Activated CD4-positive, alpha-beta T cell treated with anti-CD3 and anti-CD28 coated beads, Interleukin-2, amount 10 ng/mL, durations not matched to agents 7 days and 5 days (primary cell): ENCODE measurements at regions not wholly inside any gene's neighbourhood (a gene's known extent, or its start where the extent isn't known, plus 50 kb on each side); places are given as distances from the start of the nearest gene placed in this dataset.

ENCODE experiments used
- CTCF ChIA-PET: fragments of 350-600 bp; sonication (Branson Sonifier 250); formaldehyde crosslinking; loops from one replicate; lab custom pipeline; 2021; ENCODE audit warnings: antibody characterized with exemption; lab: Charles Lee
- POLR2A ChIA-PET: fragments of 350-600 bp; sonication (Branson Sonifier 250); formaldehyde crosslinking; loops from one replicate; lab custom pipeline; 2021; ENCODE audit warnings: antibody characterized with exemption; lab: Charles Lee
- DNase-seq: peaks from one replicate; pipeline ENCODE4 v3.0.0-alpha.2; 2020
- H3K27ac Mint-ChIP-seq: one replicate; pipeline ENCODE4 v1.8.0; 2021; ENCODE audit warnings: mild to moderate bottlenecking, moderate library complexity, mixed read lengths
- H3K27me3 Mint-ChIP-seq: one replicate; pipeline ENCODE4 v1.8.0; 2021; ENCODE audit warnings: mixed read lengths
- H3K36me3 Mint-ChIP-seq: one replicate; pipeline ENCODE4 v1.8.0; 2021; ENCODE audit warnings: low read depth, mixed read lengths
- H3K4me1 Mint-ChIP-seq: one replicate; pipeline ENCODE4 v1.8.0; 2021; ENCODE audit warnings: mixed read lengths
- H3K4me3 Mint-ChIP-seq: one replicate; pipeline ENCODE4 v1.8.0; 2021; ENCODE audit warnings: mild to moderate bottlenecking, moderate library complexity, mixed read lengths
- H3K9me3 Mint-ChIP-seq: one replicate; pipeline ENCODE4 v1.8.0; 2021; ENCODE audit warnings: mixed read lengths

GRCh38 chr1:163701783-163702374 is 380.1 kb downstream of the NUF2 start:
- ChIA-PET POLR2A (no interaction called here), CTCF (no interaction called here)
- Mint-ChIP-seq H3K4me1 (no peaks in the 10 kb centered on the region), H3K4me3 (no peak overlapping the region), H3K27ac (no peak overlapping the region), H3K9me3 (no peaks in the 10 kb centered on the region), H3K27me3 (no peaks in the 10 kb centered on the region), H3K36me3 (no peaks in the 10 kb centered on the region)
- DNase-seq = no peak

GRCh38 chr1:163703794-163704193 is 382.0 kb downstream of the NUF2 start:
- no peak for DNase-seq
- H3K36me3 Mint-ChIP-seq = no peaks in the 10 kb centered on the region
- ChIA-PET POLR2A (no interaction called here), CTCF (no interaction called here)
- H3K4me3 Mint-ChIP-seq = no peak overlapping the region
- H3K4me1 Mint-ChIP-seq = no peaks in the 10 kb centered on the region
- H3K27me3 Mint-ChIP-seq = no peaks in the 10 kb centered on the region
- H3K9me3 Mint-ChIP-seq = no peaks in the 10 kb centered on the region
- H3K27ac Mint-ChIP-seq = no peak overlapping the region

- POLR2A ChIA-PET = no interaction called here
- Mint-ChIP-seq H3K9me3 (no peaks in the 10 kb centered on the region), H3K4me3 (no peak overlapping the region), H3K36me3 (no peaks in the 10 kb centered on the region), H3K4me1 (no peaks in the 10 kb centered on the region), H3K27me3 (no peaks in the 10 kb centered on the region), H3K27ac (no peak overlapping the region)
- no peak for DNase-seq
- CTCF ChIA-PET = no interaction called here
Measured at GRCh38 chr1:163706915-163707314, 385.2 kb downstream of the NUF2 start.

GRCh38 chr1:163709636-163710035 is 387.9 kb downstream of the NUF2 start:
- Mint-ChIP-seq H3K27me3 (no peaks in the 10 kb centered on the region), H3K36me3 (no peaks in the 10 kb centered on the region), H3K9me3 (no peaks in the 10 kb centered on the region), H3K4me1 (no peaks in the 10 kb centered on the region), H3K4me3 (no peak overlapping the region), H3K27ac (no peak overlapping the region)
- ChIA-PET POLR2A (no interaction called here), CTCF (no interaction called here)
- DNase-seq = no peak

GRCh38 chr1:163712321-163712720 is 390.6 kb downstream of the NUF2 start:
- ChIA-PET CTCF (no interaction called here), POLR2A (no interaction called here)
- no peaks in the 10 kb centered on the region for H3K27me3 Mint-ChIP-seq
- DNase-seq = no peak
- no peaks in the 10 kb centered on the region for H3K4me1 Mint-ChIP-seq
- H3K4me3 Mint-ChIP-seq = no peak overlapping the region
- H3K36me3 Mint-ChIP-seq = no peaks in the 10 kb centered on the region
- H3K9me3 Mint-ChIP-seq = no peaks in the 10 kb centered on the region
- no peak overlapping the region for H3K27ac Mint-ChIP-seq

- H3K4me1 Mint-ChIP-seq = no peaks in the 10 kb centered on the region
- no peak for DNase-seq
- CTCF ChIA-PET = no interaction called here
- POLR2A ChIA-PET = no interaction called here
- H3K27me3 Mint-ChIP-seq = no peaks in the 10 kb centered on the region
- H3K4me3 Mint-ChIP-seq = no peak overlapping the region
- no peaks in the 10 kb centered on the region for H3K36me3 Mint-ChIP-seq
- no peak overlapping the region for H3K27ac Mint-ChIP-seq
- peaks cover 14% of the 10 kb centered on the region for H3K9me3 Mint-ChIP-seq
Measured at GRCh38 chr1:163720294-163720693, 398.5 kb downstream of the NUF2 start.

- H3K27me3 Mint-ChIP-seq = no peaks in the 10 kb centered on the region
- DNase-seq = no peak
- H3K27ac Mint-ChIP-seq = no peak overlapping the region
- no peaks in the 10 kb centered on the region for H3K4me1 Mint-ChIP-seq
- no peak overlapping the region for H3K4me3 Mint-ChIP-seq
- ChIA-PET CTCF (no interaction called here), POLR2A (no interaction called here)
- no peaks in the 10 kb centered on the region for H3K36me3 Mint-ChIP-seq
- H3K9me3 Mint-ChIP-seq = peaks cover 14% of the 10 kb centered on the region
Measured at GRCh38 chr1:163725551-163725950, 403.8 kb downstream of the NUF2 start.

- Mint-ChIP-seq H3K4me3 (no peak overlapping the region), H3K9me3 (peaks cover 11% of the 10 kb centered on the region), H3K4me1 (no peaks in the 10 kb centered on the region), H3K27ac (no peak overlapping the region), H3K27me3 (no peaks in the 10 kb centered on the region), H3K36me3 (no peaks in the 10 kb centered on the region)
- no peak for DNase-seq
- POLR2A ChIA-PET = no interaction called here
- CTCF ChIA-PET = no interaction called here
Measured at GRCh38 chr1:163730411-163730821, 408.7 kb downstream of the NUF2 start.

- Mint-ChIP-seq H3K36me3 (no peaks in the 10 kb centered on the region), H3K27ac (no peak overlapping the region), H3K4me3 (no peak overlapping the region), H3K4me1 (no peaks in the 10 kb centered on the region), H3K9me3 (peaks cover 8% of the 10 kb centered on the region), H3K27me3 (no peaks in the 10 kb centered on the region)
- POLR2A ChIA-PET = no interaction called here
- CTCF ChIA-PET = no interaction called here
- no peak for DNase-seq
Measured at GRCh38 chr1:163737261-163737660, 415.5 kb downstream of the NUF2 start.

- no peaks in the 10 kb centered on the region for H3K4me1 Mint-ChIP-seq
- ChIA-PET POLR2A (no interaction called here), CTCF (no interaction called here)
- no peaks in the 10 kb centered on the region for H3K36me3 Mint-ChIP-seq
- peaks cover 18% of the 10 kb centered on the region for H3K9me3 Mint-ChIP-seq
- no peak overlapping the region for H3K27ac Mint-ChIP-seq
- no peaks in the 10 kb centered on the region for H3K27me3 Mint-ChIP-seq
- no peak overlapping the region for H3K4me3 Mint-ChIP-seq
- DNase-seq = no peak
Measured at GRCh38 chr1:163744301-163744887, 422.6 kb downstream of the NUF2 start.

GRCh38 chr1:163745204-163745603 is 423.4 kb downstream of the NUF2 start:
- Mint-ChIP-seq H3K4me1 (no peaks in the 10 kb centered on the region), H3K27me3 (no peaks in the 10 kb centered on the region), H3K27ac (no peak overlapping the region), H3K36me3 (no peaks in the 10 kb centered on the region), H3K4me3 (no peak overlapping the region), H3K9me3 (peaks cover 18% of the 10 kb centered on the region)
- CTCF ChIA-PET = no interaction called here
- DNase-seq = no peak
- POLR2A ChIA-PET = no interaction called here

GRCh38 chr1:163747261-163747660 is 425.5 kb downstream of the NUF2 start:
- ChIA-PET CTCF (no interaction called here), POLR2A (no interaction called here)
- Mint-ChIP-seq H3K9me3 (peaks cover 16% of the 10 kb centered on the region), H3K4me1 (no peaks in the 10 kb centered on the region), H3K36me3 (no peaks in the 10 kb centered on the region), H3K27me3 (no peaks in the 10 kb centered on the region), H3K27ac (no peak overlapping the region), H3K4me3 (no peak overlapping the region)
- no peak for DNase-seq

- Mint-ChIP-seq H3K4me3 (no peak overlapping the region), H3K27ac (no peak overlapping the region), H3K9me3 (peaks cover 13% of the 10 kb centered on the region), H3K36me3 (no peaks in the 10 kb centered on the region), H3K27me3 (no peaks in the 10 kb centered on the region), H3K4me1 (no peaks in the 10 kb centered on the region)
- POLR2A ChIA-PET = no interaction called here
- CTCF ChIA-PET = no interaction called here
- no peak for DNase-seq
Measured at GRCh38 chr1:163747855-163748254, 426.1 kb downstream of the NUF2 start.
